Non-pigmented ciliary epithelial cell (primary cell): ENCODE measurements at regions not wholly inside any gene's neighbourhood (a gene's known extent, or its start where the extent isn't known, plus 50 kb on each side); places are given as distances from the start of the nearest gene placed in this dataset.
A peak's percentile ranks its signal among the peaks of the same experiment; 100 is the strongest.
"Not testable (repeated sequence)": the region's sequence is repeated elsewhere in the genome, so short reads cannot be mapped to it uniquely, and the experiment has no call there.

ENCODE experiments used
- DNase-seq: peaks from one replicate; pipeline ENCODE4 v3.0.0-alpha.2; 2010; ENCODE audit warnings: low read depth

DNA sequence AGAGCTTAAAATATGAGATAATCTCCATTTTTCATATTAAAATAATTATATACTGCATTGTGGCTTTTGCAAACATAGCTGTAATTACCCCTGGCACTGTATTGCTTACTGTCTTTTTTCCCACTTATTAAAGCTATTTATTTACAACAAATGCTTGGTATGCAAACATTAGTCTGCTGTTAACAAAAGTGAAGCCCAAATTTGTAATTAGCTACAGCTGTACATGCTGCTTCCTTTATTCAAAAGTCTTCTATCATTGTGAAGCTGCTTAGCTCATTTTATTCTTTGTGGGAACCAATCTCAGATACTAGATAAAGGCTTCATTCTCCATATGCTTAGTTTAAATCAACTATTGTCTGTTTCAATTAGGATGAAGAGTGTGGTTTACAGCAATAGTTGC, 425.8 kb upstream of the FOXG1 start:
- no peak for DNase-seq

- DNase-seq, result no peak
Observed at GRCh38 chr14:28344381-28344780, 422.2 kb upstream of the FOXG1 start.

DNA sequence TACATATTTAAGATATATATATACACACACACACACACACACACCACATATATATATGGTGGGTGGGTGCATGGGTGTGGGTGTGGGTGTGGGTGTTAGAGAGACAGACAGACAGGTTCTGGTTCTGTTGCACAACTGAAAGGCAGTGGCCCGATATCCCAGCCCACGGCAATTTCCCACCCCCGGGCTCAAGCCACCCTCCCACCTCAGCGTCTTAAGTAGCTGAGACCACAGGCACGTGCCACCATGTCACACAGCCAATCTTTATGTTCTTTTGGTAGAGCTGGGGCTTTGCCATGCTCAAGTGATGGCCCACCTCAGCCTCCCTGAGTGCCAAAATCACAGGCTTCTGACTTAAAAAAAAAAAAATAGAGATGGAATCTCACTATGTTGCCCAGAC, 417.8 kb upstream of the FOXG1 start:
- DNase-seq, result no peak

DNA sequence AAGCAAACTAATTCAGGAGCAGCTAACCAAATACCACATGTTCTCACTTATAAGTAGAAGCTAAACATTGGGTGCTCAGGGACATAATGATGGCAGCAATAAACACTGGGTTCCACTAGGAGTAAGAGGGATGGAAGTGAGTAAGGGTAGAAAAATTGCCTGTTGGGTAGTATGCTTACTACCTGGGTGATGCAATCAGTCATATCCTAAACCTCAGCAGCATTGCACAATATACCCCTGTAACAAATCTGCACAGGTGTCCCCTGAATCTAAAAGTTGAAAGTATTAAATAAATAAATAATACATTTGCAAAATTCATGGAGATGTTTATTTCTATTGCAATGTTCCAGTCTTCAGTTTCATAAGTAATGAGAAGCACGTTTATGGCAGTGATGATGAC, 409.8 kb upstream of the FOXG1 start:
- no peak for DNase-seq

- no peak for DNase-seq
Observed at GRCh38 chr14:28361486-28361885, 405.1 kb upstream of the FOXG1 start.

- no peak for DNase-seq
Observed at GRCh38 chr14:28365510-28365909, 401.1 kb upstream of the FOXG1 start.

- DNase-seq, result no peak
Observed at GRCh38 chr14:28373721-28374120, 392.9 kb upstream of the FOXG1 start.

GRCh38 chr14:28375295-28375694, 391.3 kb upstream of the FOXG1 start:
- peak; percentile 11 for DNase-seq

- peak; percentile 13 for DNase-seq
Observed at GRCh38 chr14:28381656-28382055, 384.9 kb upstream of the FOXG1 start.

- peak; percentile 88 for DNase-seq
Observed at GRCh38 chr14:28382444-28383190, 384.0 kb upstream of the FOXG1 start.

- DNase-seq, result no peak
Observed at GRCh38 chr14:28398506-28398905, 368.1 kb upstream of the FOXG1 start.

- not testable (repeated sequence) for DNase-seq
Observed at GRCh38 chr14:28401705-28402104, 364.9 kb upstream of the FOXG1 start.

- peak; percentile 27 for DNase-seq
Observed at GRCh38 chr14:28406196-28406595, 360.4 kb upstream of the FOXG1 start.

GRCh38 chr14:28407031-28407825, 359.4 kb upstream of the FOXG1 start:
- DNase-seq, result no peak

DNA sequence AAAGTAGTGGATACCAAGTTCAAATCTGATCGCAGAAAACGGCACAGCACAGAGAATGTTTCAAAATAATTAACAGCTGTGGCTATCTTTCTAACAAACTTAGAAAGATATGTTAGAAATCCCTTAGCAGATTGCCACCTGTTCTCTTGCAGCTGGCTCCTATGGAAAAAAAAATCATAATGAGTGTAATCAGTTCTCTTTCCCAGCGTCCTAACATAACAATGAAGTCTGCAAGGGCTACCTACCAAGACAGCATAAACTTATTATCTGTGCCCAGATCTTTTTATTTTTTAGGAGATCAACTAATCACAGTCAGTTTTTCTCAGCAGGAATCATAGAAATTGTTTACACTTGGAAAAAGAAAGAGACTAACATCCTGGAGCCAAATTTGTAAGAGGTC, 358.6 kb upstream of the FOXG1 start:
- DNase-seq, result no peak

DNA sequence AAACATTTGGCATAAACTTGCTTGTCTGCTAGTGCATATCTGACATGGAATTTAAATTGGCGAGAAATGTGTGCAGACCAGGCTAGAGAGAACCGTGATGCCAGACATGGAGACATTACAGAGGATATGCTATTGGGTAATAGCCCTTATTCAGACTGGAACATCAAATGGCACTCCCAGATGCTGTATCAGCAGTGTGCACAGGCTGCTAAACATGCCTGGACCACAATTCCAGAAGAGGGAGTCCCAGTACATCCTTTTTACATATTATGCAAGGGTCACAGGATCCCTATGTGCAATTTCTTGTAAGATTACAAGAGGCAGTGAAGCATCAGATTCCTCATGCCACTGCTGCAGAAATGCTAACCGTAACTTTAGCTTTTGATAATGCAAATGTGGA, 354.5 kb upstream of the FOXG1 start:
- DNase-seq, result no peak

GRCh38 chr14:28426960-28427359, 339.6 kb upstream of the FOXG1 start:
- DNase-seq, result no peak

GRCh38 chr14:28436821-28437220, 329.8 kb upstream of the FOXG1 start:
- DNase-seq, result no peak

GRCh38 chr14:28461389-28461788, 305.2 kb upstream of the FOXG1 start:
- peak; percentile 4 for DNase-seq

DNA sequence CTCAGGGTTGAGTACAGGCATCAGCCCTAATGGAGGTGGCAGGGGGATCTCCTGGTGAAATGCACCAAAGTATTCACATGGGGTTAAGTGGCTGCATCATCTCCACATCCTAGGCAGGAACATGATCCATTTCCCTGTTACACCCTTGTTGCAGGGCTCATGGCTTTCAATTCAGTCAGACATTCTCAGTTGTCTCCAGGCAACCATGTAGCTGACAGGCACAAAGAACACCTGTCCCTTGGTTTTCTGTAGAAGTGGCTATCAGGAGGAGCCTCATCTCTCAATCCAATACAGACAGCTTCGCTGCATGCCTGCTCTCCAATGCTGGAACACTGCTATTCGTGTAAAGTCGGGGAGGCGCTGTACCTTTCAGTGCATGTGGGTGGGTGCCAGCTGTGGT, 299.0 kb upstream of the FOXG1 start:
- no peak for DNase-seq

GRCh38 chr14:28468191-28469151, 298.1 kb upstream of the FOXG1 start:
- no peak for DNase-seq
